PFSK-1 (cell line): ENCODE measurements at regions not wholly inside any gene's neighbourhood (a gene's known extent, or its start where the extent isn't known, plus 50 kb on each side); places are given as distances from the start of the nearest gene placed in this dataset.

Experiments used
- FOXP2 ChIP-seq: optimal IDR thresholded peaks from 2 replicates; pipeline ENCODE3; 2011; ENCODE audit warnings: borderline replicate concordance, control low read depth, inconsistent platforms; ENCODE audit not compliant: insufficient read depth; ENCODE audit errors: extremely low read length, extremely low read depth
- POLR2AphosphoS5 ChIP-seq: IDR thresholded peaks from 2 replicates; pipeline ENCODE4 v1.6.1; 2012; ENCODE audit warnings: low read depth, mild to moderate bottlenecking, control low read depth, low read length, moderate library complexity
- SIN3A ChIP-seq: IDR thresholded peaks from 2 replicates; pipeline ENCODE4 v1.6.1; 2012; ENCODE audit warnings: mild to moderate bottlenecking, low read length, moderate library complexity, borderline replicate concordance; ENCODE audit not compliant: insufficient read depth
- TAF1 ChIP-seq: IDR thresholded peaks from 2 replicates; pipeline ENCODE4 v1.6.1; 2012; ENCODE audit warnings: low read length, control low read depth, borderline replicate concordance; ENCODE audit not compliant: insufficient read depth
- TF ChIP-seq, protein P1 (sequence below), 2 experiments: IDR thresholded peaks; 2 replicates each; pipeline versions ENCODE4 v1.6.1 to v1.8.0; 2011 to 2012; ENCODE audit warnings: low read depth in 2 of 2, low read length in 2 of 2, control low read depth in 1 of 2, inconsistent platforms in 1 of 2, mild to moderate bottlenecking in 1 of 2, moderate library complexity in 1 of 2; ENCODE audit not compliant: insufficient read depth in 1 of 2

DNA sequence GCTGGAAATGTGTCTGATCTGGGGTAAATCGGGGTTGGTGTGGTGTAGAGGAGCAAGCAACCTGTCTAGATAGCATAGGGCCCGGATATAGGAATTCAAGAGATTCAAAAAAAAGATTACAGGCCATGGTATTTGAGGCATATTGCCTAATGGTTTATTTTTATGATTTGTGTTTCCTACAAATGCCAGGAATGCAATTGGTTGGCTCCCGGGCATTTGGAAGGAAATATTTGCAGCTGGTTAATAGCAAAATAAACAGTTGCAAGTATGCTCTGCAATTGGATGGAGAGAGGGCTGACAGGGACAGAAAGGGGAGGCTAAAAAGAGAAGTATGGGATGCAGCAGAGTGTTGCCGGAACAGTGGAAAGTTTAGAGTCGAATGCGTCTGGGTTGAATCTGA, 315.6 kb upstream of the ATP2B1 start:
- TF ChIP-seq, protein P1, sequence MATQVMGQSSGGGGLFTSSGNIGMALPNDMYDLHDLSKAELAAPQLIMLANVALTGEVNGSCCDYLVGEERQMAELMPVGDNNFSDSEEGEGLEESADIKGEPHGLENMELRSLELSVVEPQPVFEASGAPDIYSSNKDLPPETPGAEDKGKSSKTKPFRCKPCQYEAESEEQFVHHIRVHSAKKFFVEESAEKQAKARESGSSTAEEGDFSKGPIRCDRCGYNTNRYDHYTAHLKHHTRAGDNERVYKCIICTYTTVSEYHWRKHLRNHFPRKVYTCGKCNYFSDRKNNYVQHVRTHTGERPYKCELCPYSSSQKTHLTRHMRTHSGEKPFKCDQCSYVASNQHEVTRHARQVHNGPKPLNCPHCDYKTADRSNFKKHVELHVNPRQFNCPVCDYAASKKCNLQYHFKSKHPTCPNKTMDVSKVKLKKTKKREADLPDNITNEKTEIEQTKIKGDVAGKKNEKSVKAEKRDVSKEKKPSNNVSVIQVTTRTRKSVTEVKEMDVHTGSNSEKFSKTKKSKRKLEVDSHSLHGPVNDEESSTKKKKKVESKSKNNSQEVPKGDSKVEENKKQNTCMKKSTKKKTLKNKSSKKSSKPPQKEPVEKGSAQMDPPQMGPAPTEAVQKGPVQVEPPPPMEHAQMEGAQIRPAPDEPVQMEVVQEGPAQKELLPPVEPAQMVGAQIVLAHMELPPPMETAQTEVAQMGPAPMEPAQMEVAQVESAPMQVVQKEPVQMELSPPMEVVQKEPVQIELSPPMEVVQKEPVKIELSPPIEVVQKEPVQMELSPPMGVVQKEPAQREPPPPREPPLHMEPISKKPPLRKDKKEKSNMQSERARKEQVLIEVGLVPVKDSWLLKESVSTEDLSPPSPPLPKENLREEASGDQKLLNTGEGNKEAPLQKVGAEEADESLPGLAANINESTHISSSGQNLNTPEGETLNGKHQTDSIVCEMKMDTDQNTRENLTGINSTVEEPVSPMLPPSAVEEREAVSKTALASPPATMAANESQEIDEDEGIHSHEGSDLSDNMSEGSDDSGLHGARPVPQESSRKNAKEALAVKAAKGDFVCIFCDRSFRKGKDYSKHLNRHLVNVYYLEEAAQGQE (IDR thresholded peaks at IDR 0.05; ENCODE audit: insufficient read depth in 1 of 2, low read depth in 2 of 2, low read length in 2 of 2), result no peak
- TF ChIP-seq POLR2AphosphoS5, result no peak
- no peak for TF ChIP-seq FOXP2
- TF ChIP-seq SIN3A, result no peak
- no peak for TF ChIP-seq TAF1

DNA sequence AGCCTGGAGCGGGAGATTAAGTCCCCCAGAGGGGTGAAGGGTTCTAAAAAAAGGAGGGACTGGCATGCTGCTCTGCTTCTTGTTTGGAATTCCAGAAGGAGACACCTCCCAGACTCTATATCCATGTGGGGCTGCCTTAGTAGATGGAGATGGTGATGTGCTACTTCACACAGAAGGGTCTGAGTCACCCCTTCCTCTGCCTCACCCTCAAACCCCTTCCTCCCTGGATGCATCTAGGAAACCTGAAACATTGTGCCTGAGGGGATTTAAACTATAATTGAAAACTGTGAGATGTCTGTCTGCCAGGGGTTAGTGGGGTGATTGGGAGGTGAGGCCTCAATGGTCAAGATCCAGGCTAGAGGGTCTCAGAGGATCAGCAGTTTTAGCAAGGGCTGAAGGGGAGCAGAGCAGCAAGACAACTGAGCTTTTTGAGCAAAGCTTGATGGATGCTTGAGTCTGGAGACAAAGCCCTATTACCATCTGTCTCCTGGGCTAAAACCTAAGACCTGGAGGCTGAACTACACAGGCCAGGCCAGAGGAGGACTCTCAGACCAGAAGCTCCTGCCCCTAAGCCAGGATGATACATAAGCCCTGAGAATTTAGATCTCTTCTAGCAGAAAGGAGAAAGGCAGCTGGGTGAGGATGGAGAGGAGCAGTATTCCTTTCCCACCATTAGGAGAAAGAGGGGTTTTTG, 314.7 kb upstream of the ATP2B1 start:
- TF ChIP-seq TAF1, result no peak
- TF ChIP-seq SIN3A, result no peak
- TF ChIP-seq POLR2AphosphoS5, result no peak
- TF ChIP-seq FOXP2, result no peak

DNA sequence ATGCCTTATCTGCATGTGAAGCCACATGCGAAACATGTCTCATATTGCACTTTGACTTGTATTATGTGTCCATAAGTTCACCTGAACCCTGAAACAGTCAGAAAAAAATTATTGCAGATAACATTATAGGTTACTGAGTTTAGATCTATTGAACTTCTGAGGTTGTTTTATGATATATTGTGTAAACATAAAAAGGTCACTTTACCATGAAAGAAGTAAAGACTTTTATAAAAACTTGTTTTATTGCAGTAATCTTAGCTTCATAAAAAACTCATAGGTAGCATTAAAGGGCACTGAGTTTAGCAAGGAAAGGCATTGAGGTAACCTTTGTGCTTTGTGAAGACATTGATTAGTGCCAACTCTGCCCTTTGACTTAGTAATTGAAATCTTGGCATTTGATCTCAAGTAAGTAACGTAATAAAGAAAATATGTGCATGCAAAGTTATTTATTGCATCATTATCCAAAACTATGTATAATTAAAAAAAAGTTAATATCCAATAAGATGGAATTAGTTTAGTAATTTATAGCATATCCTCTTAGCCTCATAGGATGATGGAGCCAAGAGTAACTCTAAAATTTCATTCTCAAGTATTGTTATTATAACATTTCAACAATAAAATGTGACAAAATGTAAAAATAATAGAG, 313.3 kb upstream of the ATP2B1 start:
- TF ChIP-seq TAF1 (no peak), FOXP2 (no peak), SIN3A (no peak), POLR2AphosphoS5 (no peak)
- TF ChIP-seq, protein P1 (IDR thresholded peaks at IDR 0.05; ENCODE audit: insufficient read depth in 1 of 2, low read depth in 2 of 2, low read length in 2 of 2), result no peak

DNA sequence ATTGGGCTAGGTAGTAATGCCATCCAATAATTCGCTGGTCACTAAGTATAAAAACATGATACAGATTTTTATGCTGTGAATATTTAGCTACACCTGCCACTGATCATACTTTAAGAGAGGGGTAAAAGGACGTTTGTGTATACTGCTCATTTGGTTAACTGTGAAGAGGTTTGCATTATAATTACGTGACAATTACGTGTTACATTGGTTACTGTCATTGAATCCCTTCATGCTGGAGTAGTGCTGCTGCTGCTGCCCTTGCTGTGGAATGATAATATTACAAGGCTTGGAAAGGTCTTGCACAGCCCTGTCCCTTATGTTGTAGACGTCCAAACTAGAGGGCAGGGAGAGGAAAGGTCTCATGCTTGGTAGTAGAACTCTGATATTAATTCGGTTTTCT, 312.2 kb upstream of the ATP2B1 start:
- TF ChIP-seq FOXP2 (no peak), SIN3A (no peak), TAF1 (no peak), POLR2AphosphoS5 (no peak)

DNA sequence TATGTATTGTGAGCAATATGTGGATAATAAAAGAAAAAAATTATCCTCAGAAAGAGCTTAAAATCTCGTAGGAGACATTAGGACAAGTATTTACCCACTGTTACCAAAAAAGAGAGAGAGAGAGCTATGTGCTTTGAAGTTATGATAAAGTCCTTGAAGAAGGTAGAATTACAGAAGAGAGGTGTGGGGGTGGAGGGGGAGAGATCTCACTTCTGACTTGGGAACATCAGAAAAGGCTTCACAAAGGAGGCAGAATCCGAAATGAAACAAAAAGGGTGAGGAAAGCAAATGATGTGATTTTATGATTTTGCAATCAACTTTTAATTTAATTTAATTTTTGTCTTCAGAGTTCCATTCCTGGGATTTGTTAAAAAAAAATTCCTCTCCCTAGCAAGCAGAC, 311.8 kb upstream of the ATP2B1 start:
- TF ChIP-seq, protein P1 (IDR thresholded peaks at IDR 0.05; ENCODE audit: insufficient read depth in 1 of 2, low read depth in 2 of 2, low read length in 2 of 2), result no peak
- TF ChIP-seq FOXP2 (no peak), POLR2AphosphoS5 (no peak), SIN3A (no peak), TAF1 (no peak)

DNA sequence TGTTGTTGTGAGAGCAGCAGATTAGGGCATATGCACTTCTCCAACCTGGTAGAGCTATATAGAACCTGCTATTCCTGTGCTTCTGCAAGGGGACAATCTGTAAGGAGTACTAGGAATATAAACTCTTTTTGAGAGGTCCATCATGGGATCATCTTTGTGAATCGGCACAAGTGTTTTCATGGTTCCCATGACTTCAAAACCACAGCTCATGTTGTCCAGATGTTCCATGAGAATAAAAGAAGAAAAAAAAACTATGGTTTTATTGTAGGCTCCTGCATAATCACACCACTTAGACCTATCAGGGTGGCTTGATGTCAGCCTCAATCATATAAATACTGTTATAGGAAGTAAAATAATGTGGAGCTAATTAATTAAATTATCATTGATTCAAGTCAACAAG, 311.4 kb upstream of the ATP2B1 start:
- no peak for TF ChIP-seq POLR2AphosphoS5
- TF ChIP-seq TAF1, result no peak
- TF ChIP-seq, protein P1 (IDR thresholded peaks at IDR 0.05; ENCODE audit: insufficient read depth in 1 of 2, low read depth in 2 of 2, low read length in 2 of 2), result no peak
- no peak for TF ChIP-seq SIN3A
- no peak for TF ChIP-seq FOXP2
